ENCODE measurements at regions not wholly inside any gene's neighbourhood (a gene's known extent, or its start where the extent isn't known, plus 50 kb on each side); places are given as distances from the start of the nearest gene placed in this dataset.

DNA sequence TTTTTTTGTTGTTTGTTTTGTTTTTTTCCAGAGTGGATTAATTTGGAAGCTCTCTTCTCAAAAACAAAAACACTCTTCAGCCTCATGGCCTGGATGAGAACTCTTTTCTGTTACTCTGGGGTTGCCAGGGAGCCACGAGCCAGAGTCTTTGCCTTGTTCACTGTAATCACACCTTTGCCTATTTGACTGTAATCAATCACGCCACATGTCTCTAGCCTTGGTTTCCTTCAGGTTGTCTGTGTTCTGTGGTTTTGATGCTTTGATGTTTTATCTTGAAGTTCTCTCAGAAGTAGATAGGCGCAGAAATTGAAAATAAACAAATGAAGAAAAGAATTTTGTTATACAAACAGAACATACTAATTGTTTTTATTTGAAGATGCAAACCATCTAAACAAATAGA, 62.3 kb upstream of the IGF1R start:
- Histone ChIP-seq H3K4me3 (ENCODE audit: low read length in 2 of 2) (no peak overlapping the region), H3K27ac (ENCODE audit: low read depth in 1 of 2, low read length in 2 of 2) (no peak overlapping the region), H3K4me1 (ENCODE audit: control insufficient read depth in 1 of 2, insufficient read depth in 2 of 2, low read length in 2 of 2) (no peaks in the 10 kb centered on the region), H3K9me3 (ENCODE audit: control insufficient read depth, low read length) (no peaks in the 10 kb centered on the region), H3K36me3 (ENCODE audit: control insufficient read depth in 1 of 2, insufficient read depth in 2 of 2, low read length in 1 of 2) (no peaks in the 10 kb centered on the region), H3K27me3 (ENCODE audit: control insufficient read depth in 1 of 2, insufficient read depth in 2 of 2, low read length in 1 of 2) (peaks cover 0 to 1% of the 10 kb centered on the region in 2 donors)
- 89 to 92% methylated on average over 3 of the region's 3 CpGs for WGBS, 2 donors
- DNase-seq: no peak
- intact Hi-C loops (cut with DNase I): loop anchor here in 1 of 2 donors (10.0 kb wide), 1 partner anchor 59 kb away; the partner anchor contains the start of gene IGF1R
- no peak for ATAC-seq (ENCODE audit: low FRiP score)

DNA sequence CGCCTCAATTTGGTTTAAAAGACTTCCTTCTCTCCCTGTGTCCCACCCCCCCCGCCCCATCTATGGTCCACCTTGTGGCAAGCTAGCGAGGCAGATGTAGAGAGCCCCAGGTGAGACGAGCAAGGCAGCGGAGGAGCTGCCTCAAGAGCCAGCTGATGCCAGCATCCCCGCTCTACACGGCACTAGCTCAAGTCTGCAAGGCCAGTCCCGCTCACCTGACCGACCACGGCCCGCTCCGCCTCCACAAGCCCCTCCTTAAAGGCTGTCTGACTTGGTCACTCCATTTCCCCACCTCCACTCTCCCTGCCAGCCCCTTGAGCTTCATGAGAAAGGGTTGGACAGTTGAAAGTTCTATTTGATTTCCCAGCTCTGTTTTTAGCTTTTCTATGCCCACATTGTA, 56.2 kb upstream of the IGF1R start:
- no peaks in the 10 kb centered on the region for H3K27me3 ChIP-seq (ENCODE audit: control insufficient read depth in 1 of 2, insufficient read depth in 2 of 2, low read length in 1 of 2)
- 90 to 91% methylated on average over 11 to 12 of the region's 12 CpGs for WGBS, 2 donors

DNA sequence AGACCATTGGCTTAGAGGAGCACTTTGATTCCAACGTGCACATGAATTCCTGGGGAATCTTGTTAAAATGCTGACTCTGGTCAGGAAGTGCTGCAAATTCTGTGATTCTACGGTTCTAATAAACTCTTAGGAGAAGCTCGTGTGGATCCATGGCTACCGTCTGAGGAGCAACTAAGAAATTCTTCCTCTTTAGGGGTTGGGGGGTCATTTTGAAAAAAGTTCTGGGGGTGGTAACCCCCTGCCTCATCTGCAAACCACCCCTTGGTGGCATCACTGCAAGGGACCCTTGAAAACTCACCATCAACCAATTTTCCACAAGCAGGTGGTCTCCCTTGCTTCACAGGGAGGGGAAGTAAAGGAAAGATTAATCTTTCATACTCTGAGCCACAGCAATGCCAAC, 52.2 kb upstream of the IGF1R start:
- no peak overlapping the region for H3K27ac ChIP-seq (ENCODE audit: low read depth in 1 of 2, low read length in 2 of 2)
- H3K4me3 ChIP-seq (ENCODE audit: low read length in 2 of 2): no peak overlapping the region
- H3K36me3 ChIP-seq (ENCODE audit: control insufficient read depth in 1 of 2, insufficient read depth in 2 of 2, low read length in 1 of 2): no peaks in the 10 kb centered on the region
- ATAC-seq (ENCODE audit: low FRiP score) (no peak), DNase-seq (no peak)
- H3K27me3 ChIP-seq (ENCODE audit: control insufficient read depth in 1 of 2, insufficient read depth in 2 of 2, low read length in 1 of 2): no peaks in the 10 kb centered on the region
- 65 to 75% methylated on average over 4 of the region's 4 CpGs for WGBS, 2 donors
- no peaks in the 10 kb centered on the region for H3K9me3 ChIP-seq (ENCODE audit: control insufficient read depth, low read length)
- intact Hi-C loops (cut with DNase I): no loop called here
- no peaks in the 10 kb centered on the region for H3K4me1 ChIP-seq (ENCODE audit: control insufficient read depth in 1 of 2, insufficient read depth in 2 of 2, low read length in 2 of 2)

More for the DNA sequence above, 56.2 kb upstream of the IGF1R start:
- H3K4me1 ChIP-seq (ENCODE audit: control insufficient read depth in 1 of 2, insufficient read depth in 2 of 2, low read length in 2 of 2): no peaks in the 10 kb centered on the region
- H3K36me3 ChIP-seq (ENCODE audit: control insufficient read depth in 1 of 2, insufficient read depth in 2 of 2, low read length in 1 of 2): no peaks in the 10 kb centered on the region
- H3K27ac ChIP-seq (ENCODE audit: low read depth in 1 of 2, low read length in 2 of 2): no peak overlapping the region
- DNase-seq (no peak), ATAC-seq (ENCODE audit: low FRiP score) (no peak)
- no peak overlapping the region for H3K4me3 ChIP-seq (ENCODE audit: low read length in 2 of 2)
- H3K9me3 ChIP-seq (ENCODE audit: control insufficient read depth, low read length): no peaks in the 10 kb centered on the region
- intact Hi-C loops (cut with DNase I): no loop called here

DNA sequence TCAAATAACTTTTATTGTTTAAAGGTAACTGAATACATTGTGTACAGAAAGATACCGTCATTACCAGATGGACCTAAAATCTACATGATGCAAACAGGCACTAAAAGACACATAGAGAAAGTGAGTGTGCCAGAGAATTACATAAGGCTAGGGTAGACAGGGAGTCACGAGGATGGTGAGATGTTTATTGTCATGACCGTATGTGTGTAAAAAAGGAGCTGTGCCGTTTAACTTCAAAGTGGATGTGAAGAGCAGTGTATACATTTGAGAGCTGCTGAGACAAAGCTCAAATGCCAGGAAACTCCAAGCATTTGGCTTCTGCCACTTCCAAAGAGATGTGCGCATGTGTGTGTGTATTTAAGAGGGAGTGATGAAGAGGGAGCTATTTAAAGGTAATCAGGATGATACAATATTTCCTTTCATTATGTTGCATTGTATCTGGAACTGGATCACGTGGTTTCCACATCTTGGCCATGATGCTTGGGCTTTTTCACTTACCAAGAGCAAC, 51.4 kb upstream of the IGF1R start:
- 32 to 33% methylated on average over 6 of the region's 6 CpGs for WGBS, 2 donors
- DNase-seq (no peak), ATAC-seq (ENCODE audit: low FRiP score) (no peak)
- Histone ChIP-seq H3K27me3 (ENCODE audit: control insufficient read depth in 1 of 2, insufficient read depth in 2 of 2, low read length in 1 of 2) (no peaks in the 10 kb centered on the region), H3K4me1 (ENCODE audit: control insufficient read depth in 1 of 2, insufficient read depth in 2 of 2, low read length in 2 of 2) (no peaks in the 10 kb centered on the region), H3K4me3 (ENCODE audit: low read length in 2 of 2) (no peak overlapping the region), H3K36me3 (ENCODE audit: control insufficient read depth in 1 of 2, insufficient read depth in 2 of 2, low read length in 1 of 2) (no peaks in the 10 kb centered on the region), H3K9me3 (ENCODE audit: control insufficient read depth, low read length) (no peaks in the 10 kb centered on the region), H3K27ac (ENCODE audit: low read depth in 1 of 2, low read length in 2 of 2) (no peak overlapping the region)
- intact Hi-C loops (cut with DNase I): no loop called here

DNA sequence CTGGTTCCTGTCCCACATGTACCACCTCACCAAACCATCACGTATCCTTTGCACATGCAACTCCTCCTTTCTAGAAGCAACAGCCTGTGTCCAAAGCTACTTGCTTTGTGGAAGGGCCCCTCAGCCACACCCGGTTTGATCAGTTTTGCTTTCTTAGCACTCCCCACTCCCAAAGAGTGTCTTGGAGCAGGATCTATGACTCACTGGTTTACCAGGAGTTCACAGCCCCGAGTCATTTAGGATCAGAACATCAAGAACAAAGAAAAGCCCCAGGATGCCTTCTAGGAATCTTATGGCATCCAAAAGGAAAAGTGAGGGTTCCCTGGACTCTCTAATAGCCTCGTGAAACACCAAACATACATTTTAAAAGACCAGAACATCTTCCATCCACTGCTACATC, 50.7 kb upstream of the IGF1R start:
- no peaks in the 10 kb centered on the region for H3K4me1 ChIP-seq (ENCODE audit: control insufficient read depth in 1 of 2, insufficient read depth in 2 of 2, low read length in 2 of 2)
- DNase-seq (no peak), ATAC-seq (ENCODE audit: low FRiP score) (no peak)
- H3K9me3 ChIP-seq (ENCODE audit: control insufficient read depth, low read length): no peaks in the 10 kb centered on the region
- no peak overlapping the region for H3K4me3 ChIP-seq (ENCODE audit: low read length in 2 of 2)
- no peaks in the 10 kb centered on the region for H3K36me3 ChIP-seq (ENCODE audit: control insufficient read depth in 1 of 2, insufficient read depth in 2 of 2, low read length in 1 of 2)
- no peaks in the 10 kb centered on the region for H3K27me3 ChIP-seq (ENCODE audit: control insufficient read depth in 1 of 2, insufficient read depth in 2 of 2, low read length in 1 of 2)
- intact Hi-C loops (cut with DNase I): no loop called here
- 56% methylated on average over 4 of the region's 4 CpGs for WGBS, 2 donors
- H3K27ac ChIP-seq (ENCODE audit: low read depth in 1 of 2, low read length in 2 of 2): no peak overlapping the region

Measured in aorta (tissue), 5 donors.